ENCODE measurements at regions not wholly inside any gene's neighbourhood (a gene's known extent, or its start where the extent isn't known, plus 50 kb on each side); places are given as distances from the start of the nearest gene placed in this dataset.

- no peak for DNase-seq
- Histone ChIP-seq H3K9me3 (no peaks in the 10 kb centered on the region), H3K27me3 (peaks cover 0 to 6% of the 10 kb centered on the region in 2 donors), H3K27ac (no peak overlapping the region), H3K4me1 (peaks cover 0 to 5% (median 0%) of the 10 kb centered on the region in 4 donors), H3K4me3 (no peak overlapping the region), H3K36me3 (no peaks in the 10 kb centered on the region)
- no peak for TF ChIP-seq CTCF (IDR thresholded peaks at IDR 0.05)
- intact Hi-C loops (cut with DNase I; ENCODE audit: low total_unique reads) = no loop called here
Measured at GRCh38 chr6:1237636-1238035, 74.3 kb upstream of the FOXQ1 start.

GRCh38 chr6:1235825-1236224 lies 76.1 kb upstream of the FOXQ1 start:
- H3K36me3 ChIP-seq = no peaks in the 10 kb centered on the region
- H3K9me3 ChIP-seq = no peaks in the 10 kb centered on the region
- no peak for TF ChIP-seq CTCF (IDR thresholded peaks at IDR 0.05)
- H3K27me3 ChIP-seq = peaks cover 0 to 6% of the 10 kb centered on the region in 2 donors
- no peak for DNase-seq
- H3K27ac ChIP-seq = no peak overlapping the region
- H3K4me1 ChIP-seq = no peaks in the 10 kb centered on the region
- intact Hi-C loops (cut with DNase I; ENCODE audit: low total_unique reads) = no loop called here
- no peak overlapping the region for H3K4me3 ChIP-seq

- Histone ChIP-seq H3K27me3 (peaks cover 0 to 6% of the 10 kb centered on the region in 2 donors), H3K9me3 (no peaks in the 10 kb centered on the region), H3K36me3 (no peaks in the 10 kb centered on the region), H3K4me3 (no peak overlapping the region), H3K27ac (no peak overlapping the region), H3K4me1 (no peaks in the 10 kb centered on the region)
- no peak for DNase-seq
- intact Hi-C loops (cut with DNase I; ENCODE audit: low total_unique reads) = no loop called here
- TF ChIP-seq CTCF (IDR thresholded peaks at IDR 0.05) = no peak
Measured at GRCh38 chr6:1233924-1234323, 78.0 kb upstream of the FOXQ1 start.

GRCh38 chr6:1232578-1232977 lies 79.3 kb upstream of the FOXQ1 start:
- Histone ChIP-seq H3K4me1 (no peaks in the 10 kb centered on the region), H3K9me3 (no peaks in the 10 kb centered on the region), H3K27me3 (no peaks in the 10 kb centered on the region), H3K36me3 (no peaks in the 10 kb centered on the region), H3K27ac (no peak overlapping the region), H3K4me3 (no peak overlapping the region)
- intact Hi-C loops (cut with DNase I; ENCODE audit: low total_unique reads) = no loop called here
- no peak for DNase-seq
- TF ChIP-seq CTCF (IDR thresholded peaks at IDR 0.05) = no peak

GRCh38 chr6:1231941-1232340 lies 80.0 kb upstream of the FOXQ1 start:
- H3K27ac ChIP-seq = no peak overlapping the region
- DNase-seq = no peak
- intact Hi-C loops (cut with DNase I; ENCODE audit: low total_unique reads) = no loop called here
- no peak overlapping the region for H3K4me3 ChIP-seq
- no peaks in the 10 kb centered on the region for H3K9me3 ChIP-seq
- TF ChIP-seq CTCF (IDR thresholded peaks at IDR 0.05) = no peak
- H3K4me1 ChIP-seq = no peaks in the 10 kb centered on the region
- no peaks in the 10 kb centered on the region for H3K27me3 ChIP-seq
- no peaks in the 10 kb centered on the region for H3K36me3 ChIP-seq
